Mesothelial cell of epicardium (in vitro differentiated cells): ENCODE measurements at regions not wholly inside any gene's neighbourhood (a gene's known extent, or its start where the extent isn't known, plus 50 kb on each side); places are given as distances from the start of the nearest gene placed in this dataset.

ENCODE experiments used
- DNase-seq, 2 experiments: peaks; one replicate each; pipeline ENCODE4 v3.0.0; 2021; ENCODE audit warnings: low spot score in 2 of 2; ENCODE audit not compliant: unreplicated experiment in 2 of 2
- H3K27ac Mint-ChIP-seq: 2 replicates; pipeline ENCODE4 v1.8.0; 2021; ENCODE audit warnings: mixed read lengths
- H3K27me3 Mint-ChIP-seq: 2 replicates; pipeline ENCODE4 v1.8.0; 2021; ENCODE audit warnings: low read depth, mixed read lengths
- H3K36me3 Mint-ChIP-seq: 2 replicates; pipeline ENCODE4 v1.8.0; 2021; ENCODE audit warnings: mixed read lengths
- H3K4me1 Mint-ChIP-seq: 2 replicates; pipeline ENCODE4 v1.8.0; 2021; ENCODE audit warnings: mixed read lengths
- H3K4me3 Mint-ChIP-seq: 2 replicates; pipeline ENCODE4 v1.8.0; 2021; ENCODE audit warnings: mild to moderate bottlenecking, moderate library complexity, mixed read lengths
- H3K9me3 Mint-ChIP-seq: 2 replicates; pipeline ENCODE4 v1.8.0; 2021; ENCODE audit warnings: mixed read lengths
- TF ChIP-seq, protein P1 (sequence below): fragments of 200-600 bp; sonication (generic); IDR thresholded peaks from one replicate; pipeline ENCODE4 v1.5.0; 2021; ENCODE audit warnings: antibody characterized with exemption; ENCODE audit not compliant: unreplicated experiment

- Mint-ChIP-seq H3K27me3 (no peaks in the 10 kb centered on the region), H3K36me3 (peaks cover 9% of the 10 kb centered on the region), H3K27ac (no peak overlapping the region), H3K4me1 (no peaks in the 10 kb centered on the region), H3K9me3 (peaks cover 12% of the 10 kb centered on the region), H3K4me3 (no peak overlapping the region)
- no peak for DNase-seq
- TF ChIP-seq, protein P1, sequence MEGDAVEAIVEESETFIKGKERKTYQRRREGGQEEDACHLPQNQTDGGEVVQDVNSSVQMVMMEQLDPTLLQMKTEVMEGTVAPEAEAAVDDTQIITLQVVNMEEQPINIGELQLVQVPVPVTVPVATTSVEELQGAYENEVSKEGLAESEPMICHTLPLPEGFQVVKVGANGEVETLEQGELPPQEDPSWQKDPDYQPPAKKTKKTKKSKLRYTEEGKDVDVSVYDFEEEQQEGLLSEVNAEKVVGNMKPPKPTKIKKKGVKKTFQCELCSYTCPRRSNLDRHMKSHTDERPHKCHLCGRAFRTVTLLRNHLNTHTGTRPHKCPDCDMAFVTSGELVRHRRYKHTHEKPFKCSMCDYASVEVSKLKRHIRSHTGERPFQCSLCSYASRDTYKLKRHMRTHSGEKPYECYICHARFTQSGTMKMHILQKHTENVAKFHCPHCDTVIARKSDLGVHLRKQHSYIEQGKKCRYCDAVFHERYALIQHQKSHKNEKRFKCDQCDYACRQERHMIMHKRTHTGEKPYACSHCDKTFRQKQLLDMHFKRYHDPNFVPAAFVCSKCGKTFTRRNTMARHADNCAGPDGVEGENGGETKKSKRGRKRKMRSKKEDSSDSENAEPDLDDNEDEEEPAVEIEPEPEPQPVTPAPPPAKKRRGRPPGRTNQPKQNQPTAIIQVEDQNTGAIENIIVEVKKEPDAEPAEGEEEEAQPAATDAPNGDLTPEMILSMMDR = no peak
These were observed 160.1 kb upstream of the SPRY4 start for GRCh38 chr5:142484821-142485387.

- DNase-seq = no peak
- Mint-ChIP-seq H3K27me3 (no peaks in the 10 kb centered on the region), H3K36me3 (peaks cover 22% of the 10 kb centered on the region), H3K4me1 (no peaks in the 10 kb centered on the region), H3K9me3 (peaks cover 25% of the 10 kb centered on the region), H3K4me3 (no peak overlapping the region), H3K27ac (no peak overlapping the region)
- TF ChIP-seq, protein P1 = no peak
These were observed 157.4 kb upstream of the SPRY4 start for GRCh38 chr5:142482207-142482606.

GRCh38 chr5:142481410-142481809, 156.6 kb upstream of the SPRY4 start:
- no peaks in the 10 kb centered on the region for H3K4me1 Mint-ChIP-seq
- H3K4me3 Mint-ChIP-seq = no peak overlapping the region
- no peaks in the 10 kb centered on the region for H3K27me3 Mint-ChIP-seq
- H3K9me3 Mint-ChIP-seq = peaks cover 25% of the 10 kb centered on the region
- no peak overlapping the region for H3K27ac Mint-ChIP-seq
- no peak for DNase-seq
- TF ChIP-seq, protein P1 = no peak
- H3K36me3 Mint-ChIP-seq = peaks cover 22% of the 10 kb centered on the region

GRCh38 chr5:142479854-142480519, 155.2 kb upstream of the SPRY4 start:
- no peaks in the 10 kb centered on the region for H3K27me3 Mint-ChIP-seq

GRCh38 chr5:142479150-142479549, 154.3 kb upstream of the SPRY4 start:
- TF ChIP-seq, protein P1 = no peak
- H3K4me1 Mint-ChIP-seq = peaks cover 16% of the 10 kb centered on the region
- peaks cover 17% of the 10 kb centered on the region for H3K36me3 Mint-ChIP-seq
- no peak overlapping the region for H3K27ac Mint-ChIP-seq
- no peak overlapping the region for H3K4me3 Mint-ChIP-seq
- H3K9me3 Mint-ChIP-seq = peaks cover 16% of the 10 kb centered on the region
- no peak for DNase-seq
- no peaks in the 10 kb centered on the region for H3K27me3 Mint-ChIP-seq

More at GRCh38 chr5:142479854-142480519, 155.2 kb upstream of the SPRY4 start:
- H3K27ac Mint-ChIP-seq = no peak overlapping the region
- peaks cover 8% of the 10 kb centered on the region for H3K4me1 Mint-ChIP-seq
- H3K4me3 Mint-ChIP-seq = no peak overlapping the region
- no peak for DNase-seq
- H3K9me3 Mint-ChIP-seq = peaks cover 16% of the 10 kb centered on the region
- TF ChIP-seq, protein P1 = no peak
- H3K36me3 Mint-ChIP-seq = peaks cover 17% of the 10 kb centered on the region
